Fibroblast of the conjunctiva (primary cell): ENCODE measurements at regions not wholly inside any gene's neighbourhood (a gene's known extent, or its start where the extent isn't known, plus 50 kb on each side); places are given as distances from the start of the nearest gene placed in this dataset.
"Not testable (repeated sequence)": the region's sequence is repeated elsewhere in the genome, so short reads cannot be mapped to it uniquely, and the experiment has no call there.

Experiments used
- DNase-seq: peaks from one replicate; pipeline ENCODE4 v3.0.0-alpha.2; 2010; ENCODE audit warnings: low read depth

DNA sequence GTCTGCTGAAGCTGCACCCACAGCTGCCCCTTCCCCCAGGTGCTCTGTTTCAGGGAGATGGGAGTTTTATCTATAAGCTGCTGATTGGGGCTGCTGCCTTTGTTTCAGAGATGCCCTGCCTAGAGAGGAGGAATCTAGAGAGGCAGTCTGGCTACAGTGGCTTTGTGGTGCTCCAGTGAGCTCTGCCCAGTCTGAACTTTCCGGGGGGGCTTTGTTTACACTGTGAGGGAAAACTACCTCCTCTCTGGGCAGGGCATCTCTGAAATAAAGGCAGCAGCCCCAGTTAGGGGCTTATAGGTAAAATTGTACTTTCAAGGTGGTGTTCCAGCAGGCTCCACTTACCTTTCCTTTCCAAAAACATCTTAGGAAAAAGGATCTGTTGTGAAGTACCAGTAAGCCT, 242.2 kb downstream of the SPRY1 start:
- DNase-seq: no peak

DNA sequence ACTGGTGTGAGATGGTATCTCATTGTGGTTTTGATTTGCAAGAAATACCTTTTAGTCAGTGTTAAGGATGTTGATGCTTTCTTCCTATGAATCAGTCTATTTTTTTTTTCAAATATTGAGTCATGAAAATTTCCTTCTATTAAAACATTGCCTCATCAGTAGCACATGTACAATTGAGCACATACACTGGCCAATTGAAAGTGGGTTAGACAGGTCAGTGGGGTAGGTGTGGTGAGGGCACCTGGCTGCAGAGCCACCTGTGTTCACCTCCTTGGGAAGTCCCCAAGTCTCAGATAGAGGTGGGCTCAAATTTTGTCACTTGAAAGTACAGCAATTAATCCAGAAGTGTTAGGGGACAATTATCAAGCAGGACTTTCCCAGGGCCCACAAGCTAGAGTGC, 243.7 kb downstream of the SPRY1 start:
- no peak for DNase-seq

DNA sequence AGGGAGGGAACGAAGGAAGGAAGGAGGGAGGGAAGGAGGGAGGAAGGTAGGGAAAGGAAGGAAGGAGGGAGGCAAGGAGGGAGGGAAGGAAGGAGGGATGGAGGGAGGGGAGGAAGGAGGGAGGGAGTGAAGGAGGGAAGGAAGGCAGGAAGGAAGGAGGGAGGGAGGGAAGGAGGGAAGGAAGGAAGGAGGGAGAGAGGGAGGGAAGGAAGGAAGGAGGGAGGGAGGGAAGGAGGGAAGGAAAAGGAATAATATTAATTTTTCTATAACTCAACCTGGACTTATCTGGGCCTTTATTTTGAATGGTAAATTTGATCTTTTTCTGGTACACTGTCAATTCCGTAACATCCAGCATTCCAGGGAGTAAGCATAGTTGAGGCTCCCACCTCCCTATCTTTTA, 244.2 kb downstream of the SPRY1 start:
- DNase-seq: no peak

DNA sequence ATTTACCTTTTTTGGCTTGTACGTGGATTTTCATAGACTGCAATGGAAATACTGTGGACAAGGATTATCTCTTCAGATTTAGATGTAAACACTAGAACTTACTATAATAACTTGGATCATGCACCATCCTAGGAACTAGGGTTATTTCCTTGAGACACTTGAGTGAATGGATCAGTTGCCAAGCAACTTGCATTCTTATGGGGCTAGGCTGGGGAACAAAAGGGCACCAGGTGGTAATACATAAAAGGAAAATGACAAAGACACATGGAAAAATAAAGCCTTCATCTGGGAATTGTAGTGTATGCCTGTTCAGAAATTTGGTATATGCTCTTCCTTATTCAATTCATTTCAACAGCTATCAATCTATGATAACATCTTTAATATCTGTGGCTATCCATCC, 247.1 kb downstream of the SPRY1 start:
- no peak for DNase-seq

DNA sequence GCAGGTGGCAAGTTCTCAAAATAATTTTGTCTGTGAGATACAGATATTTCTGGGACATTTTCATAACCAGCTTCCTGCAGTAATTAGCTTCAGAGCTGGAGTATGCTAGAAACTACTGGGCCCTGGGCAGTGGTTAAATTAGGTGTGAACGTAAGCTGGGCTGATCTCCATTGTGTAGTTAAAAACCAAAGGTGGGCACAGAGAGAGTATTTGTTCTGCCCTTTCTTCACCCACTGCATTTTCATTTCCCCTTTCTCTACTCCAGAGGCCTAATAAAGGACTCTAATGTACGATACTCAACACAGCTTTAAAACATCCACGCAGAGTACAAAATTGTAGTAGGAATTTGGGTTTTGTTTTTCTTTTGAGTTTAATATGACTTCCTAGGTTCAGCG, 252.7 kb downstream of the SPRY1 start:
- DNase-seq: no peak

DNA sequence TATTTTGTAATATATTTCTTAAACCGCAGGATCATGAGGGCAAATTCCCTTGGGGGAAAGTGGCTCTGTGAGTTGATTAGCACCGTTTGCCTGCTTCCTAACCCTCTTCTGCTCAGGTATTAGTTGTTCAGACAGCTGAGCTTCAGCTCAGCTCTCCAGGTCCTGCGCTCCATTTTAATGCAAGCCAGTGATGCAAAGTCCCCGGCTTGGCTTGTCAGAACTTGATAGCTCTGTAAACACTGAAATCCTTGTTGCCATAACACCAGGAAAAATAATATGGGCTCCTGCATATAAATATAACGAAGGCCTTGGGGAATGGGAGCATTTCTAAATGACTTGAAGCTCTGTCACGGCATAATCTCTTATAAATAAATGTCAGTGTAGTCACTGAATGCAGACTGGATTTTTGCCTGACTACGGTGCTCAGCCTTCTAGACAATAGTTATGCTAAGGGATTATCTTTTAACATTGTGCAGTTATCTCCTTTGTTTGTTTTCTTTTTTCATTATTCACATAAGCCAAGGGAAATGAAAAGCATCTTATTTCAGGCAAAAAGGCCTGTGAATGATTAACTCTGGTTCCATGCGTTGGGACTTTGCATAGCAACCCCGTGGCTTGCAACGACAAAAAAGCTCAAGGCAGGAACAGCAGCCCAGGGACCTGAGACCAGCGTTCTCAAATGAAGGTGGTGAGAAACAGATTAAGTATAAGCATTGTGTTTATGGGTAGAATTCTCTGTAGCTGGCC, 253.2 kb downstream of the SPRY1 start:
- peak; percentile 81 for DNase-seq

DNA sequence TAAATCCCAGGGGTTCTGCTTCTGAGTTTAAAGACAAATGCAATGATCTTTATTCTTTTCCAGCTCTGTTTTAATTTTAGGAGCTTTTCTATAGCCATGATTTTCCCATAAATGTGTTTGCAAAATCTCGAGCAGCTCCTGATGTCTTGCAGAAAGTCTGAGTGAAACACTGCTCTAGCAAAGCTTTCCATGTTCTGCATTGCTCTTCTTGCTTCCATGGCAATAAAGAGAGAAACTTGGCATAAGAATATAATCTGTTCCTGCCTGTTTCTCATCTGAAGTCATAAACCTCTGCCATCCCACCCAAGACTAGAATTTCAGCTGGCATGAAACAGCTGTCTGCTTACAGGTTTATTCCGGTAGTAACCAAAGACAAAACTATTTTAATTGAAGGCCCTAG, 254.5 kb downstream of the SPRY1 start:
- DNase-seq: peak; percentile 43

DNA sequence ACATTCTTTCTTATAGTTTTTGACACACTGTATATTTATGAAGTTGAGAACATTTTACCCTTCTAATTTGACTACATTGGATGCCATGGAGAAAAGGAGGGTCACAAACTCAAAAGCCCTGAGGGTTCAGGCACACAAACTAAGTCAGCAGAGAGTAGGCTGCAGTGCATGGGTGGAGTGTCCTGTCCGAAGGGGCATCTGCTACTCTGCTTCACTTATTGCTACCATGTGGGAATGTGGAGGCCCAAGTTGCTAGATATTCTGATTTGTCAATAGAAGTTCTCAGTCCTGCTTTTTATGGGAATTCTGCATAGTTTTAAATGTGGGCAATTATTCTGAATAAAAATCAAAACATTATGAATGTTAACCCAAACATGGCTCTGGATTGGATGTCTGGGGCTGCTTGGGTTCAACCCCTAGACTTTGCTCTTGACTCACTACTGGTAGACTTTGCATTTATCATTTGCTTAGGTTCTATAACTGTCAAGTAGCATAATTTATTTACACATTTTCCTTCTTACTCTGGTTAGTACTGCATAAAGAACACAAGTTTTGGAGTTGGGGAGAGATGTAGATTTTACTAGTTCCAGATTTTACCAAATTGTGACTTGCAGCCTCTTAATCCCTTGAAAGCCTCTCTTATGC, 255.1 kb downstream of the SPRY1 start:
- DNase-seq: no peak

DNA sequence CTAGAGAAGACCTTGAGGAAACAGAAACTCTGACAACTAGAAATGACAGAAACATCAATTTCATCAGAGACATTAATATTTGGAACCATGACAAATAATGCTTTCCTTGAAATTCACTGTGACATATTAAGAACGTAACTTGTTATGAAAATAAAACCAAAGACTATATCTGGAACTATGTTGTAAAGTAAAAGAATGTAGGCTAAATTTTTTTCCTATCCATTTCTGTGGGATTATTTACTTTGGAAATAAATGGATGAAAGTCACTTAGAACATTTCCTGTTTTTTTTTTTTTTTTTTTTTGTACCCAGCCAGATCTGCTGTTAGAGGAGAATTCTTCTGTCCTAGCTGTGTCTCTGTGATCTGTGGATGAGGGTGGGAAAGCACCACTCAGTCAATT, 255.9 kb downstream of the SPRY1 start:
- no peak for DNase-seq

DNA sequence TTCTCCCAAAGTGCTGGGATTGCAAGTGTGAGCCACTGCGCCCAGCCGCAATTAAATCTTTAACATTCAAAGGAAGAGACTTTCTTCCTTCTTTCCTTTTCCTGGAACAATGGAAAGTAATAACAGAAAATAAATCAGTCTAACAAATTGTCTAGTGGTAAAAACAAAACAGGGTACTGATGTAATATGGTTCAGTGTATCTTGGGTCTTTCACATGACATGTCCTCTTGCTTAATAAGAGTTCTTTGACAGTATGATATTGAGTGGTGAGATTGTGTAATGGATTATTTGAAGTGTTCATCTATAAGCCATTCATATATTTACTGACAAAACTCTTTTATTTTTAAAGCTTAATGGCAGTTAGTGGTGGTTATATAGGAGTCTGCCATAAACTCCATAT, 256.6 kb downstream of the SPRY1 start:
- DNase-seq: no peak

DNA sequence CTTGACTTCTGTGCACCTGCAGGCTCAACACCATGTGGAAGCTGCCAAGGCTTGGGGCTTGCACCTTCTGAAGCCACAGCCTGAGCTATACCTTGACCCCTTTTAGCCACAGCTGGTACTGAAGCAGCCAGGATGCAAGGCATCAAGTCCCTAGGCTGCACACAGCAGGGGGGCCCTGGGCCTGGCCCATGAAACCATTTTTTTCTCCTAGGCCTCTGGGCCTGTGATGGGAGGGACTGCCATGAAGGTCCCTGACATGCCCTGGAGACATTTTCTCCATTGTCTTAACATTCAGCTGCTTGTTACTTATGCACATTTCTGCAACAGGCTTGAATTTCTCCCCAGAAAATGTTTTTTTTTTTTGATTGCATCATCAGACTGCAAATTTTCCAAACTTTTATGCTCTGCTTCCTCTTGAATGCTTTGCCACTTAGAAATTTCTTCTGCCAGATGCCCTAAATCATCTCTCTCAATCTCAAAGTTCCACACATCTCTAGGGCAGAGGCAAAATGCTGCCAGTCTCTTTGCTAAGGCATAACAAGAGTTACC, 260.2 kb downstream of the SPRY1 start:
- DNase-seq: not testable (repeated sequence)

DNA sequence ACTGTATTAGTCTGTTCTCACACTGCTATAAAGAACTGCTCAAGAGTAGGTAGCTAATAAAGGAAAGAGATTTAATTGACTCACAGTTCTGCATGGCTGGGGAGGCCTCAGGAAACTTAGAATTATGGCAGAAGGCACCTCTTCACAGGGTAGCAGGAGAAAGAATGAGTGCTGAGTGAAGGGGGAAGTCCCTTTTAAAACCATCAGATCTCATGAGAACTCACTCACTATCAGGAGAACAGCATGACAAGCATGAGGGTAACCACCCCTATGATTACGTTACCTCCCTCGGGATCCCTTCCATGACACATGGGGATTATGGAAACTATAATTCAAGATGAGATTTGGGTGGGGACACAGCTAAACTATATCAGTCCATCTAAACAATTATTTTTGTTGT, 261.0 kb downstream of the SPRY1 start:
- not testable (repeated sequence) for DNase-seq

DNA sequence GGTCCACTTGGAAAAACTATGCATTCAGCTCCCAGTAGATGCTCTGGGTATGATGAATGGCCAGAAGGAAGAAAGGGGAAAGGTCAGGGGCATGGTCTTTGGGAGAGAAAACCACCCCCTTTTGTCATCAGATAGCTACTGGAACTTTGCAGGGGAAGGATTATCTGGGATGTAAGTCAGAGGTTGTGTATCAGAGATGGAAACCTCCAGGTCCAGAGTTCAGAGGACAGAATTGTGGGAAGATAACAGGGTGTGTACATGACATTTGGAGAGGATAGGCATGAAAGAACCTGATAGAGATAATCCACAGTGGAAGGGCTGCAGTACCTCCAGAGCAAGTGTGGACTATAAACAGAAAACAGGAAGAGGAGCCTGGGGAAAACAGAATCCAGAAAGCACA, 262.7 kb downstream of the SPRY1 start:
- DNase-seq: no peak

DNA sequence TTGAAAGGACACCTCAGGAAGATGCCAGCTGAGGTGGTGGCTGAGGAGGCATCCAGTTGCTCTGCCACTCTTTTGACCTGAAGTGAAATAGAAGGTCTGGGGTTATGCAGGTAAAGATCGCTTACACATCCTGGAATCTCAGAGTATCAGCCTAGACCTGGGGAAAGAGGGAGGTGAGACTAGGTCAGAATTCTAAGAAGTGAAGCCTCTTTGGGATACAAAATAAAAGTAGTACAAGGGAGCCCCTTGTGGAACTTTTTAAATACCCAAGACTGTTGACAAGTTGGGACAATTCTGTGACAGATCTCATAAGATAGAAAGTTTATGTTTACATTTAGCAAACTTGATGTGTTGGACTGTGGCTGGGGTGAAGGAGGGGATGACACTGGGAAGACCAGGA, 263.1 kb downstream of the SPRY1 start:
- no peak for DNase-seq

DNA sequence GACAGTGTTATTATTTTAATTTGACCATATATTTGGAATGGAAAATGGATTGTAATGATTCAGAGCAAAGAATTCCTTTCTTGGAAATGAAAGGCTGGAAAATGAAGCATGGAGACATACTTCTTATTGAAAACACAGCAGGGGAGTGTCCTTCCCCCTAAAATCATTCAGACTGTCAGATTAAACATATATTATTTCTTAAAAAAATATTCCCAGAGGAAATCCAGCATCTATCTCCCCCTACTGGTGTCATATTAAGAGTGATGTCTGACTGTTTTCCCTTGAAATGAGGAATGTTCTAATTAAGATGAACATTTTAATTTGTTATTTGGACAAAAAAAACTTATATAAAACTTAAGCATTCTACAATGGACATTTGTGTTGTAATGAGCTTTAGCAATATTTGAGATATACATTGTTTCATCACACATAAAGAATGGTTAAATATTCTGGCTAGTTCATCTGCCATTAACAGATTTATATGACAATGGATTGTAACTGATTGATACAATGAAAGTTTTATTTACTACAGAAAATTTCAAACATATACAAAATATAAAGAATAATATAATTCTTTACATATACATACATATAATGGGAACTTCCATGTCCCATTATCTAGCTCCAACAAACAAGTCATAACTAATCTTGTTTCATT, 264.6 kb downstream of the SPRY1 start:
- DNase-seq: no peak

DNA sequence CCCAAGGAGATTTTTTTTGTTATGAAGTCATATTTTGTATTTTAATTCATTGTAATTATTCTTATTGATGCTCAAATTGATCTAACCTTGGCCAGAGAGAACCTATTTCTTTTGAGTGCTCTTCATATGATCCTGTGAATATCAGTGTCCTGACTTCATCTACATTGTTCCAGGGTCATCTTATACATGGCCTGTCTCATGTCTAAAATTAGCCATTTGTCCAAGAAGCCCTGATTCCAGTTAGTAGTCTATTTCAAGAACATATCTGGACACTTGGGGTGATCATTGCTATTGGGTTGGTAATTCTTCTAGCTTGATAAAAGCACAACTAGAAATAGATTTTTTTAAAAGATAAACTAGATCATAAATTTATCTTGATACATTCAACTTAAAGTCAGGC, 266.2 kb downstream of the SPRY1 start:
- no peak for DNase-seq

DNA sequence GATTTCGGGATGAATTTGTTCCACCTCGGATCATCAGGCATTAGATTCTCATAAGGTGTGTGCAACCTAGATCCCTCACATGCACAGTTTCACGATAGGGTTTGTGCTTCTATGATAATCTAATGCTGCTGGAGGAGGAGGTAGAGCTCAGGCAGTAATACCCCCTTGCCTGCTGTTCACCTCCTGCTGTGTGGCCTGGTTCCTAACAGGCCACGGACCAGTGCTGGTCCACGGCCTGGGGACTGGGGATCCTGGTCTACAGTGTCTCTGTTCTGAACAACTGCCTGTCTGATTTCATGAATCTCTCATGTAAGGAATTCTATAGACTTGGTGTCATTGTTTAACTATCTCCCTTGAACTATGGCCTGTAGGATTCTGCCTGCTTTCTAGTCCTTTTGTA, 269.9 kb downstream of the SPRY1 start:
- no peak for DNase-seq

DNA sequence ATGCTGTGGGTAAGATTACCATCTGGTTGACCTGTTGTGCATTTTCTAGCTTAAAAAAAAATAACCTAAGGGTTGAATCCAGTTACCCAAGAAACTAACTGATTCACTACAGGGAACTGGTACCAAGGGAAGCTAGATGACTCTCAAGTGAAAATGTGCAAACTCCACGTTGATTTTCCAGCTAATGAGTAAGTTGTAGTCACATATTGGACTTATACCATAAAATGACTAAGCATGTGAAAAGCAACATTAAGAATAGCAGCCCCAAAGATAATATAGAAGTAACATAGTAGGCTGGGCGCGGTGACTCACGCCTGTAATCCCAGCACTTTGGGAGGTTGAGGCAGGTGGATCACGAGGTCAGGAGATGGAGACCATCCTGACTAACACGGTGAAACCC, 270.9 kb downstream of the SPRY1 start:
- DNase-seq: peak; percentile 36

DNA sequence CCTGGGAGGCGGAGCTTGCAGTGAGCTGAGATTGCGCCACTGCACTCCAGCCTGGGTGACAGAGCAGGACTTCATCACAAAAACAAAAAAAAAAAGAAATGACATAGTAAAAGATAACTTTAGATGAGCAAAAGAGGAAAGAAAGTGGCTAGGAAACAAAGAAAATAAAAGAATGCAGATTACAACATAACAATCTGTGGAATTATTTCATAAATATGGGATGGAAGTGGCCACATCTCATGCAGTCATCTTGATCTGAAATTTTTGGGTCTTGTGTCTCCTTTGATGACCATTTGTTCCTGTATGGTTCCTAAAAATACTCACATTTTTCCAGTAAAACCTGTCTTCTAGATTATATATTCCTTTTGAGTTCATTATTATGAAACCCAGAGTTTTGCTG, 271.4 kb downstream of the SPRY1 start:
- DNase-seq: no peak

DNA sequence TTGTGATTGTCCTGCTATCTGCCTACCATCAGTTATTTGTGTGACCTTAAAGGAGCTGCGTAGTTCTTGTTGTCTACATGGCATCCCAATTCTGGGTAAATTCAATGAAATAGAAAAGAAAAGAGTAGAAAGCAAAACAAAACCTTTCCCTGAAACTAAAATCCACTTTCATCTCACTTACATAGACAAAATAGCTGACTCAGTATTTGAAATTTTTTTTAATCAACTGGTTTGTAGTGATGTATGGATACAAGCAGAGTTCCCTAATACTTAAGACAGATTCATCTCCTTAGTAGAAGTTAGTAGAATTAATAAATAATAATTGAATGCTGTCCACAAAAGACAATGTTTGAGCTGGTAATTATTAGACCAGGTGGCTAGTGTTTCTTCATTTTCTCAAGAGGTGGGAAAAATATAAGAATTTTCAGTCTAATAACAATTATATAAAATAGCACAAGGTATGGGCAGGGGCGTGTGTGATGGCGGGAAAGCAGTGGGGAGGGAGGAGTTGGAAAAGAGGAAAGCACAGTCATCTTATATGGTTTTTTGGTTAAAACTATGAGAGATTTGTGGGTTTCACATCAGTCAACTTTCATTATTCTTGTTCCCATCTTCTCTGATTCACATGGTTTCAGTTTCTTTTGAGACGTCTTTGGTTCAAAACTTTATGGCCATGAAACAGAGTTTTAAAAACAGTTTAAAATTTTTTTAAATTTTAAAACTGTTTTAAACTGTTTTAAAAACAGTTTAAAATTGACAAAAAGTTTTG, 275.2 kb downstream of the SPRY1 start:
- DNase-seq: no peak

DNA sequence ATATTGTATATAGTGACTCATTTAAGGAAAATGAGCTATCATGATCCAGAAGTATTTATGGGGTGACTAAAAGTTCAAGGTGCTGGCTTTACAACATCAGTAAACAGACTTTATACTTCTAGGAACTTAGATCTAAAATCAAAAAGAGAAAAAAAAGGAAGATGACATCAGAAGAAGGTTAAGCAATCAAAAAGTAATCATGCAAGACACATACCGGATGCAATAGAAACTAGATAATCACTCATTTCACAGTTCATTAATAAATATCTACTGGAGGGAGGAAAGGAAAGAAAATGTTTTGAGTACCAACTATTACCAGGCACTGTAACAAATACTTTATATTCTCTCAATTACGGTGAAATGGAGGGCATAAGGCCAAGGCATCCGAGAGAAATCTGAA, 276.4 kb downstream of the SPRY1 start:
- DNase-seq: no peak

DNA sequence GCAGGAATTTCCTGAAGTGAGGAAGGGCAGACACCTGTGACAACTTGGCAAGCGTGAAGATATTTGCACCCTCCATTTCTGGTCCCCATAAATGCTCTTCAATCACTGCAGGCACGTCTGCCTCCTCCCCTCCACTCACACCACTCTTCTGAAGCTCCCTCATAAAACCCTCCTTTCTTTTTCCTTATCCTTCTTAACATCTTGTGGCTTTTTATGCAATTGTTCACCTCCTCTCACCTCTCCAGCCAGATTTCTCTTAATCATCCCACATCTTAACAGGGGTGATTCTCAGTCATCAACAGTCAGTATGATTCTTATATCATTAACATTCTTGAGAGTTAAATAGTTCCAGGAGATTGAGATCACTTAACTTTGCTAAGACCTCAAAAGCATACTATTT, 277.4 kb downstream of the SPRY1 start:
- DNase-seq: no peak
